GM12892 (cell line): ENCODE measurements at regions not wholly inside any gene's neighbourhood (a gene's known extent, or its start where the extent isn't known, plus 50 kb on each side); places are given as distances from the start of the nearest gene placed in this dataset.

Experiments
- POLR2A ChIP-seq: IDR thresholded peaks from 2 replicates; pipeline ENCODE4 v1.6.1; 2011; ENCODE audit warnings: low read depth, low read length, control low read depth
- POLR2AphosphoS5 ChIP-seq: IDR thresholded peaks from 2 replicates; pipeline ENCODE4 v1.6.1; 2011; ENCODE audit warnings: low read depth, low read length, control low read depth

- TF ChIP-seq POLR2A = no peak
- TF ChIP-seq POLR2AphosphoS5 = no peak
These were observed 330.4 kb downstream of the KIF20B start for GRCh38 chr10:90031776-90032175.
